HG02870 (cell line): ENCODE measurements at regions not wholly inside any gene's neighbourhood (a gene's known extent, or its start where the extent isn't known, plus 50 kb on each side); places are given as distances from the start of the nearest gene placed in this dataset.

Experiments used
- ATAC-seq: cut with Tn5 transposase; IDR thresholded peaks from one replicate; pipeline ENCODE4 v1.9.1; 2021; ENCODE audit warnings: mild to moderate bottlenecking, moderate library complexity; ENCODE audit not compliant: unreplicated experiment

GRCh38 chr11:115695677-115696364 lies 191.6 kb upstream of the CADM1 start:
- ATAC-seq, result no peak

DNA sequence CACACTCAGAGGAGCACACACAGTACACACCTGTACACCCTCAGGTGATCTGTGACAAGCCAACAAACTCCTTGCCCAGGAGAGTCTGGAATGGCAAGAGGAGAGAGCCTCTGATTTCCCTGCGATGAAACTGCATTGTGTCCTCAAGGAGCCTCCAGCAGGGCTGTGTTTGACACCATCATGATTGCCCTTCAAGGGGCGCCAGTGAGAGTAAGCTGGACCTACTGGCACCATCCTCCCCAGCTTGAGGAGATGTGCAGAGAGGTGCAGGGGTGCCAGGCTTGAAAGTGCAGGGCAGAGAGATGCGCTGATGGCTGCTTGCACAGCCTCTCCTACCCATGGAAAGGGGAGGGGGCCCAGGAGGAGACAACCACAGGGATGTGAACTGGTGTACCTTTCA lies 188.8 kb upstream of the CADM1 start:
- ATAC-seq, result no peak

DNA sequence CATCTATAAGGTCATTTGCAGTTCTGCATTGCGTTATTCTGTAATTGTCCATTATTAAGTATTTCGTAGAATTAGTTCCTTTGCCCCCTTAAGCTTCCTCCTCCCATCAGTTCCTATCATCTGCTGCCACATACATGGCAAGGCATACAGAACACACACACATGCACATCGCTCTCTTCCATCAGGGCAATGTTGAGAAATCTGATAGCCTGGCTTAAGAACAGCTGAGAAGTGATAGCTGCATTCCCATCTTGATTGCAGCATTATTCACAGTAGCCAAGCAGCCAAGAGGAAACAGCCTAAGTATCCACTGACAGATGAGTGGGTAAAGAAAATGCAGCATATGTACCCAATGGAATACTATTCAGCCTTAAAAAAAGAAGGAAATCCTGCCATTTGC lies 186.8 kb upstream of the CADM1 start:
- ATAC-seq, result no peak

DNA sequence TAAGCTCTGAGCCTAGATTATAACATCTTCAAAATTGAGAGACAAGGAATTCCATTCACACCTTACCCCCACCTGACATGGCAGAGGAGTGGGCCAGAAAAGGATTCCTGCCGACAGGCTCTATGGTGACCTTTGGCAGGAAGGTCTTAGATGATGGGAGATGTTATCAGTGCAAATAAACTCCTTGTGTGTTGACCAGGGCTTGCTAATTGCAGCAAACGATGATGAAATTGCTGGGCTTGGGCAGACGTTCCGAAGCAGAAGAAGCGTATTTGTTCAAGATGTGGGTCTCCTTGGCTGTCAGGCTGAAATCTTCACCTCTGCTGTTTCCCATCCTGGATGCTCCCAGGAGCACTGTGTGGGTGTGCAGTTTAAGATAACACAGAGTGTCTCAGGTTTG lies 183.7 kb upstream of the CADM1 start:
- no peak for ATAC-seq

GRCh38 chr11:115684699-115685098 lies 180.5 kb upstream of the CADM1 start:
- no peak for ATAC-seq

- no peak for ATAC-seq
These were observed 179.9 kb upstream of the CADM1 start for GRCh38 chr11:115684135-115684534.

GRCh38 chr11:115682888-115683287 lies 178.7 kb upstream of the CADM1 start:
- ATAC-seq, result no peak

DNA sequence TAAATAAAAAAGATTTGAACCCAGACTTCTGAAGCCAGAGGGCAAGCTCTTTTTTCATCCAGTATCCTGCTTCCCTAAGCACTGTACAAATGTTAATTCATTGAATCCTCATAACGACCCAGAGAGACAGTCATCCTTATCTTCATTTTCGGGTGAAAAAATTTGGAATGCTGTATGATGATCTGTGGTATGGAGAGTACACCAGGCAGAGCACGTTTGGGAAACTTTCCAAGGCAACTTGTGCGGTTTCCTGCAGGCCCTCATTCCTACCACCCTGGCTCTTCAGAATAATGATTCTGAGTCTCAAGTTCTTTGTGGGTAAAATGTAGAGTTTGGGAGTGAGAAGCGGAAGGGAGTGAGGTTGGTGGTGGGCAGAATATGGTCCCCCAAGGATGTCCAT lies 177.9 kb upstream of the CADM1 start:
- no peak for ATAC-seq

GRCh38 chr11:115679945-115680344 lies 175.7 kb upstream of the CADM1 start:
- ATAC-seq, result no peak

DNA sequence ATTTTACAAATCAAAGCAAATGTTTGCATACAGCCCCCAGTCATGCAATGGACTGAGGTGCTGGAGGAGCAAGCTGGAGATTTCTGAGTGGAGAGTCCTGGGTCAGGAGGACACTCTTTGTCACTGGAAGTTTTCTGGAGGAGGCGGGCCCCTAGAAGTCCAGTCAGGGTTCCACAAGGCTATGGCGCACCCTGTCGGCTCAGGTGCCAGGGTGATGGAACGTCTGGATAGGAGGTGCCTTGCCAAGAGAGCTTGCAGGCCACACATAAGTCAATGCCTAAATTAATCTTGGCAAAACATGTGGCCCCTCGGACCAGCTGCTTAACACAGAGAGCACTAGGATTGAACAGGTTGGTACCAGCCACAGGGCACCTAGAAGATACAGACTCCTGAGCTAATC lies 174.7 kb upstream of the CADM1 start:
- no peak for ATAC-seq

GRCh38 chr11:115677190-115677589 lies 173.0 kb upstream of the CADM1 start:
- no peak for ATAC-seq

DNA sequence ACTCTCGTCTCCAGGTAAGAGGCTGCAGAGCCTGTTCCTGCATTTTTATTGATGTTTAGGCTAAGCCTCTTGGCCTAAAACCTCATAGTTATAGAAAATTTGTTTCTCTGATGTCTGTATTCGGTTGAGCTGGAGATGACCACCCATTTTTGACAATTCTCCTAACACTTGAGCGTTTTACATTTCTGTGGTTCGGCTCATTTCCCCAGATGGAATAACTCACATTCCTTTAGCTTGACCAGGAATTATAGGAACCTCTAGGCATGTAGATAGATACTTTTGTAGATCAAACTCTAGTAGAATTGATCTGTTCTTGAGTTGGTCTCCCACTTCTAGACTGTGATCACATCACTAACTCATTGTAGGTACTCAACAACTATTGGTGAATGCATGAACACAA lies 172.6 kb upstream of the CADM1 start:
- ATAC-seq, result no peak

- no peak for ATAC-seq
These were observed 172.0 kb upstream of the CADM1 start for GRCh38 chr11:115676206-115676605.

DNA sequence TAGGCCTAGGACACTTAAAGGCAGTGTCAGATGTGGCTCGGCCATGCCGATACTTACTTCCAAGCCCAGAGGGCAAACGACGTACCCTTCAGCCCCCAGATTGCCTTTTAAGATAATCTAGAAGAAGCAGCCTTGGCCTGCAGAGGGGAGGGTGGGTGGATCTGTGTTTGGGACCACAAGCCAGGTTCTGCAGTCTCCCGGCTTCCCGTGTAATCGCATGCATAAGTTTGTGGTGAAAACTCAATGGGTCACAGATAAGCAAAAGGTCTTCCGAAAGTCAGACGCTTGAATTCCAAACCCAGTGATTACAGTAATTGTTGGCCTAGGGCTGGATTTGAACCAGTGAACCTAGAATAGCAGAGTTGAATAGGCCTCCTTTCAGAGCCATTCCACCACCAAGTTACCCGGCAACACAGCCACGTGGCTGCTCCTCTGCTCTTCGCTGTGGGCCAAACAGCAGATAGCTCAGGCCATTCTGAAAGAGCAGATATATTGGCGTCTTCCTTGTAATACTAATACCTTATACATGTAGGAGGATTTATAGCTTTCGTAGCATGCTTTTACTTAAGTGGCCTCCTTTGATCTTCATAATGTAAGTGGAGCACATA lies 170.8 kb upstream of the CADM1 start:
- ATAC-seq, result no peak

- ATAC-seq, result no peak
These were observed 170.1 kb upstream of the CADM1 start for GRCh38 chr11:115674176-115674936.

- no peak for ATAC-seq
These were observed 169.5 kb upstream of the CADM1 start for GRCh38 chr11:115673720-115674119.

DNA sequence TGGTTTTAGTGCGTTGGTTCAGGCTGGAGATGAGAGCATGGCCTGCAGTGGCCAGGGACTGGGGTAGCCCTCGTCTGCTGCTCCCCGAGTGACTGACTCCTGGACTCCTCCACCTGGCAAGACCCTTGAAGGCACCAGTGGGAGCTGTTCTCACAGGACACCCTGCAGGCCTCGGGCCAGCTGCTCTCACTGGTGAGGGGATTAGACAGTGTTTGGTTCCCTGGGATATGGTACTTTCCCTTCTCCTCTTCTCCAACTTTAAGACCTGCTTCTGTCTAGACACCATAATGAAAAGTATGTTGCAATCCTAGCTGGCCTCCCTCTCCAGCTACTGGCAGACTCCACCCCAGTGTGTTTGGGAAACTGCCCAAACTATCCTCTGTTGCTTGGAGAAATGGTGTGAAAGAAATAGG lies 168.8 kb upstream of the CADM1 start:
- no peak for ATAC-seq

- no peak for ATAC-seq
These were observed 168.2 kb upstream of the CADM1 start for GRCh38 chr11:115672412-115672811.

DNA sequence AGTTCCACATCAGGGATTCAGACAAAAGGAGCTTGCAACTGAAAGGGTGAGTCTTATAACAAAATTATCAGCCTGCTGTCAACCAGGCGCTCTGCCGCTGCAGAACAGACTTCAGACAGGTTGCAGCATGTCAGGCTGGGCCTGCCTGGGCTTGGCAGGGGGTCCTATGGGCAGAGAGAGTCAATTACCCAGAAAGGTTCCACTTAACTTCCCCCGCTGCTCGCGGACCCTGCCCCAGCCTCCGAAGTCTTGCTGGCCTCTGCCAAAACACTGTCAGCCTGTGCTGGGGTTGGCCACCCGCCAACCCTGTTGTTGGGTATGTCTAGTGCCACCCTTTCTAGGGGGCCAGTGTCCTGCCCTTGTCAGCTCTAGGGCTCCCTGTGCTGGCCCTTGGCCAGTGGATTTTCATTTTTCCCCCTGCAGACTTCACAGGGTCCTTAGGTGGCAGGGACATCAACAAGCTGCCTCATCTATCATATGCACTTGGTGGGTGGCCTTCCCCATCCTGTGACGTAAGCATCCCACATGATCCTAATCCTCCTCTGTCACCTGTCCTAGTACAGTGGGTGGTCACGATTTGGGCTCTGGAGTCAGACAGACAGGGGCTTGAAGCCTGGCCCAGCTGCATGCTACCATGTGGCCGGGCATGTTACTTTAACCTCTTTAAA lies 166.5 kb upstream of the CADM1 start:
- ATAC-seq, result no peak

GRCh38 chr11:115665958-115666357 lies 161.7 kb upstream of the CADM1 start:
- ATAC-seq, result no peak

DNA sequence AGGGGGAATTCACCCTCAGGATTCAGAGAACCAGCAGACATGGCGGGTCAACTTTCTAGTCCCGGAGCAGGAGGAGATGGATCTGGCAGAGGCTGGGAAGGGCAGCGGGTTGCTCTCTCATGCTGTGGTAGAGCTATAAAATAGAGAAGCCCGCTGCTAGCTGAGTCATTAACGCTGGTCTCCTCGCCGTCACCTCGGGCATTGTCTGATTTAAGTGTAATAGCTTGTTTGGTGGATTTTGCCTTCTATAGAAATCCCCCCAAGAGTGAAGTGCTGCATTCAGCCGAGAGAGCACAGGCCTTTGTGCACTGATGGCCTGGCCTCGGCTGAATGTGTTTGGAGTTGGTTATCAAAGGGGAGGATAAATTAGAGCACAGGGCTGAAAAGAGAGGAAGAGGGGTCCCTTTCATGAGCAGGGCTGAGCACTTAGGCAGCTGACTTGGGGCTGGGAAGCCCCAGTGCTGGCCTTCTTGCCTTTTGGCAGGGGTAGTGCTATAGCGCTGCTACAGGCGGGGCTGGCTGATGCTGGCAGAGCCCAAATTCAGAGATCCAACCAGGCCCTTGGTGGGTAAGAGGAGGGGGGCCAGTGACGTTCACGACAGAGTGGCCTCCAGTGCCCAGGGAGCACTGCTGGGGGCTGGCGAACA lies 161.1 kb upstream of the CADM1 start:
- no peak for ATAC-seq
